SK-N-SH (cell line): ENCODE measurements at regions not wholly inside any gene's neighbourhood (a gene's known extent, or its start where the extent isn't known, plus 50 kb on each side); places are given as distances from the start of the nearest gene placed in this dataset.

Experiments
- CTCF ChIA-PET: fragments of 300-600, 350-600 bp; formaldehyde crosslinking; extraction: SDS; loops from one replicate; lab custom pipeline; 2021; lab: Yijun Ruan, JAX
- POLR2A ChIA-PET: fragments of 350-600 bp; sonication (Branson Sonifier 250); formaldehyde crosslinking; extraction: SDS; loops from one replicate; lab custom pipeline; 2020; ENCODE audit warnings: antibody characterized with exemption, inconsistent platforms; lab: Yijun Ruan, JAX
- DNase-seq: peaks from one replicate; pipeline ENCODE4 v3.0.0; 2012
- H2AFZ ChIP-seq: fragments of 200-600 bp; sonication (generic); 2 replicates; pipeline ENCODE4 v1.8.1; 2016; ENCODE audit warnings: antibody characterized with exemption, mild to moderate bottlenecking, low read depth
- H3F3A ChIP-seq: fragments of 200-600 bp; sonication (generic); replicated peaks from 2 replicates; pipeline ENCODE3; 2016; ENCODE audit warnings: antibody characterized with exemption, mild to moderate bottlenecking; ENCODE audit not compliant: insufficient read depth
- H3K27ac ChIP-seq, 2 experiments: fragments of 200-500 bp in 1 of 2; fragments of 200-600 bp in 1 of 2; sonication (Bioruptor generic) in 1 of 2; sonication (generic), shearing (Covaris generic) in 1 of 2; 2 replicates each; pipeline versions ENCODE4 v1.5.1 to v1.6.1; 2014 to 2016; ENCODE audit warnings: low read depth in 2 of 2, inconsistent platforms in 1 of 2, low read length in 1 of 2, mild to moderate bottlenecking in 1 of 2, mixed read lengths in 1 of 2
- H3K27me3 ChIP-seq: fragments of 200-600 bp; sonication (generic), shearing (Covaris generic); 2 replicates; pipeline ENCODE4 v1.6.1; 2016; ENCODE audit warnings: mixed run types; ENCODE audit not compliant: insufficient read depth
- H3K36me3 ChIP-seq, 2 experiments: fragments of 200-500 bp in 1 of 2; fragments of 200-600 bp in 1 of 2; sonication (Bioruptor generic) in 1 of 2; sonication (generic) in 1 of 2; replicated peaks in 1 of 2; 2 replicates each; pipeline versions ENCODE3 to v1.5.1; 2014 to 2016; ENCODE audit warnings: low read length in 1 of 2, mild to moderate bottlenecking in 1 of 2; ENCODE audit not compliant: insufficient read depth in 2 of 2, control insufficient read depth in 1 of 2
- H3K4me1 ChIP-seq, 2 experiments: fragments of 200-500 bp in 1 of 2; fragments of 200-600 bp in 1 of 2; sonication (Bioruptor generic) in 1 of 2; sonication (generic), shearing (Covaris generic) in 1 of 2; 2 replicates each; pipeline versions ENCODE4 v1.5.1 to v1.6.1; 2014 to 2016; ENCODE audit warnings: low read depth in 1 of 2, low read length in 1 of 2, mixed run types in 1 of 2; ENCODE audit not compliant: insufficient read depth in 2 of 2, control insufficient read depth in 1 of 2
- H3K4me2 ChIP-seq: fragments of 200-600 bp; sonication (generic), shearing (Covaris generic); 2 replicates; pipeline ENCODE4 v1.6.1; 2017; ENCODE audit warnings: mixed run types
- H3K4me3 ChIP-seq, 2 experiments: fragments of 200-500 bp in 1 of 2; fragments of 200-600 bp in 1 of 2; sonication (Bioruptor generic) in 1 of 2; sonication (generic), shearing (Covaris generic) in 1 of 2; 2 replicates each; pipeline versions ENCODE4 v1.5.1 to v1.8.1; 2014 to 2016; ENCODE audit warnings: low read depth in 2 of 2, inconsistent platforms in 1 of 2, low read length in 1 of 2, mild to moderate bottlenecking in 1 of 2, mixed read lengths in 1 of 2, moderate library complexity in 1 of 2
- H3K79me2 ChIP-seq: fragments of 200-600 bp; sonication (generic); 2 replicates; pipeline ENCODE4 v1.8.1; 2017; ENCODE audit warnings: mild to moderate bottlenecking; ENCODE audit not compliant: insufficient read depth
- H3K9ac ChIP-seq: fragments of 200-600 bp; sonication (generic); 2 replicates; pipeline ENCODE4 v1.6.1; 2017; ENCODE audit warnings: mixed run types
- H3K9me2 ChIP-seq: fragments of 200-600 bp; sonication (generic); 2 replicates; pipeline ENCODE4 v1.6.1; 2017; ENCODE audit warnings: mixed run types
- H3K9me3 ChIP-seq: fragments of 200-600 bp; sonication (generic); 2 replicates; pipeline ENCODE4 v1.6.1; 2017; ENCODE audit warnings: mixed run types, mild to moderate bottlenecking, moderate library complexity
- H4K20me1 ChIP-seq: fragments of 200-600 bp; sonication (generic); 2 replicates; pipeline ENCODE4 v1.6.1; 2017; ENCODE audit warnings: mild to moderate bottlenecking, mixed run types; ENCODE audit not compliant: insufficient read depth
- CHD2 ChIP-seq: fragments of 150-350 bp; IDR thresholded peaks from 2 replicates; pipeline ENCODE4 v1.6.1; 2018; ENCODE audit warnings: low read length; ENCODE audit not compliant: partially characterized antibody
- EZH2phosphoT487 ChIP-seq: fragments of 200-600 bp; sonication (generic); IDR thresholded peaks from 2 replicates; pipeline ENCODE4 v1.6.1; 2017; ENCODE audit warnings: low read depth, mixed run types, mild to moderate bottlenecking, antibody characterized with exemption, moderate library complexity, borderline replicate concordance
- FOSL2 ChIP-seq: IDR thresholded peaks from 2 replicates; pipeline ENCODE4 v1.4.0; 2012; ENCODE audit warnings: low read depth, mild to moderate bottlenecking, moderate library complexity, borderline replicate concordance
- GABPA ChIP-seq: IDR thresholded peaks from 2 replicates; pipeline ENCODE4 v1.4.0; 2012; ENCODE audit warnings: low read depth, mild to moderate bottlenecking
- MXI1 ChIP-seq: IDR thresholded peaks from 2 replicates; pipeline ENCODE4 v1.6.1; 2012; ENCODE audit warnings: mild to moderate bottlenecking, low read depth, low read length, improper control_type of control experiment
- NFIC ChIP-seq: IDR thresholded peaks from 2 replicates; pipeline ENCODE4 v1.4.0; 2012; ENCODE audit warnings: borderline replicate concordance
- RAD21 ChIP-seq: IDR thresholded peaks from 2 replicates; pipeline ENCODE4 v1.6.1; 2012; ENCODE audit warnings: mild to moderate bottlenecking, low read length
- SIN3A ChIP-seq: IDR thresholded peaks from 2 replicates; pipeline ENCODE4 v1.6.1; 2012; ENCODE audit warnings: low read depth, mild to moderate bottlenecking, low read length, moderate library complexity, borderline replicate concordance
- SMC3 ChIP-seq: IDR thresholded peaks from 2 replicates; pipeline ENCODE4 v1.6.1; 2012; ENCODE audit warnings: low read depth, low read length, improper control_type of control experiment
- TAF1 ChIP-seq: IDR thresholded peaks from 2 replicates; pipeline ENCODE4 v1.6.1; 2012; ENCODE audit warnings: low read depth, mild to moderate bottlenecking, low read length, moderate library complexity, borderline replicate concordance
- TCF12 ChIP-seq: IDR thresholded peaks from 2 replicates; pipeline ENCODE4 v1.4.0; 2012
- USF1 ChIP-seq: IDR thresholded peaks from 2 replicates; pipeline ENCODE4 v1.4.0; 2012; ENCODE audit warnings: low read depth, borderline replicate concordance
- ZBTB33 ChIP-seq: IDR thresholded peaks from 2 replicates; pipeline ENCODE4 v1.4.0; 2012; ENCODE audit warnings: low read depth, borderline replicate concordance
- WGBS: methylation state at CpG from one replicate; pipeline ENCODE4 v1.1.6; 2017; ENCODE audit warnings: low lambda C conversion rate; 5-methylcytosine and 5-hydroxymethylcytosine counted together
- TF ChIP-seq, protein P1 (sequence below): IDR thresholded peaks from 2 replicates; pipeline ENCODE4 v1.4.0; 2012; ENCODE audit warnings: low read depth
- TF ChIP-seq, protein P2 (sequence below): IDR thresholded peaks from 2 replicates; pipeline ENCODE4 v1.6.1; 2012; ENCODE audit warnings: mild to moderate bottlenecking, low read depth, low read length, moderate library complexity
- TF ChIP-seq, protein P3 (sequence below): fragments of 150-350 bp; IDR thresholded peaks from 2 replicates; pipeline ENCODE4 v1.6.1; 2016; ENCODE audit warnings: mild to moderate bottlenecking, low read depth, low read length

GRCh38 chr3:41080141-41080540 lies 119.2 kb upstream of the CTNNB1 start:
- Histone ChIP-seq H3K9me2 (no peaks in the 10 kb centered on the region), H3K27me3 (no peaks in the 10 kb centered on the region), H2AFZ (no peak overlapping the region), H4K20me1 (no peaks in the 10 kb centered on the region), H3K4me2 (no peak overlapping the region), H3F3A (no peaks in the 10 kb centered on the region), H3K27ac (no peak overlapping the region), H3K36me3 (no peaks in the 10 kb centered on the region), H3K4me1 (peaks cover 0 to 9% of the 10 kb centered on the region in 2 experiments; a peak in 1 of 4 replicates), H3K79me2 (no peaks in the 10 kb centered on the region), H3K9ac (no peak overlapping the region), H3K4me3 (no peak overlapping the region), H3K9me3 (no peaks in the 10 kb centered on the region)
- TF ChIP-seq ZBTB33 (no peak), USF1 (no peak), NFIC (no peak), FOSL2 (no peak), RAD21 (no peak)
- TF ChIP-seq, protein P1, sequence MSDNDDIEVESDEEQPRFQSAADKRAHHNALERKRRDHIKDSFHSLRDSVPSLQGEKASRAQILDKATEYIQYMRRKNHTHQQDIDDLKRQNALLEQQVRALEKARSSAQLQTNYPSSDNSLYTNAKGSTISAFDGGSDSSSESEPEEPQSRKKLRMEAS, result no peak
- POLR2A ChIA-PET, result no interaction called here
- CTCF ChIA-PET, result no interaction called here
- no peak for DNase-seq
- WGBS, result 41% methylated on average over 4 of the region's 4 CpGs

- H3F3A ChIP-seq, result no peaks in the 10 kb centered on the region
- CTCF ChIA-PET, result interaction anchor here (0.6 kb wide), 1 partner anchor 67 kb away, joined by 3 read pairs; no protein-coding TSS in a partner anchor
- H3K4me2 ChIP-seq, result no peak overlapping the region
Observed at GRCh38 chr3:41088882-41089281, 110.4 kb upstream of the CTNNB1 start.

More at GRCh38 chr3:41088882-41089281, 110.4 kb upstream of the CTNNB1 start:
- no peak overlapping the region for H2AFZ ChIP-seq
- H3K79me2 ChIP-seq, result no peaks in the 10 kb centered on the region
- H3K36me3 ChIP-seq, result no peaks in the 10 kb centered on the region
- no peak overlapping the region for H3K9ac ChIP-seq
- TF ChIP-seq MXI1 (no peak), SIN3A (no peak), ZBTB33 (no peak), TAF1 (no peak), CHD2 (no peak), USF1 (no peak), TCF12 (no peak), SMC3 (no peak), EZH2phosphoT487 (no peak), GABPA (no peak)
- TF ChIP-seq, protein P2, sequence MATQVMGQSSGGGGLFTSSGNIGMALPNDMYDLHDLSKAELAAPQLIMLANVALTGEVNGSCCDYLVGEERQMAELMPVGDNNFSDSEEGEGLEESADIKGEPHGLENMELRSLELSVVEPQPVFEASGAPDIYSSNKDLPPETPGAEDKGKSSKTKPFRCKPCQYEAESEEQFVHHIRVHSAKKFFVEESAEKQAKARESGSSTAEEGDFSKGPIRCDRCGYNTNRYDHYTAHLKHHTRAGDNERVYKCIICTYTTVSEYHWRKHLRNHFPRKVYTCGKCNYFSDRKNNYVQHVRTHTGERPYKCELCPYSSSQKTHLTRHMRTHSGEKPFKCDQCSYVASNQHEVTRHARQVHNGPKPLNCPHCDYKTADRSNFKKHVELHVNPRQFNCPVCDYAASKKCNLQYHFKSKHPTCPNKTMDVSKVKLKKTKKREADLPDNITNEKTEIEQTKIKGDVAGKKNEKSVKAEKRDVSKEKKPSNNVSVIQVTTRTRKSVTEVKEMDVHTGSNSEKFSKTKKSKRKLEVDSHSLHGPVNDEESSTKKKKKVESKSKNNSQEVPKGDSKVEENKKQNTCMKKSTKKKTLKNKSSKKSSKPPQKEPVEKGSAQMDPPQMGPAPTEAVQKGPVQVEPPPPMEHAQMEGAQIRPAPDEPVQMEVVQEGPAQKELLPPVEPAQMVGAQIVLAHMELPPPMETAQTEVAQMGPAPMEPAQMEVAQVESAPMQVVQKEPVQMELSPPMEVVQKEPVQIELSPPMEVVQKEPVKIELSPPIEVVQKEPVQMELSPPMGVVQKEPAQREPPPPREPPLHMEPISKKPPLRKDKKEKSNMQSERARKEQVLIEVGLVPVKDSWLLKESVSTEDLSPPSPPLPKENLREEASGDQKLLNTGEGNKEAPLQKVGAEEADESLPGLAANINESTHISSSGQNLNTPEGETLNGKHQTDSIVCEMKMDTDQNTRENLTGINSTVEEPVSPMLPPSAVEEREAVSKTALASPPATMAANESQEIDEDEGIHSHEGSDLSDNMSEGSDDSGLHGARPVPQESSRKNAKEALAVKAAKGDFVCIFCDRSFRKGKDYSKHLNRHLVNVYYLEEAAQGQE, result no peak
- TF ChIP-seq, protein P3, sequence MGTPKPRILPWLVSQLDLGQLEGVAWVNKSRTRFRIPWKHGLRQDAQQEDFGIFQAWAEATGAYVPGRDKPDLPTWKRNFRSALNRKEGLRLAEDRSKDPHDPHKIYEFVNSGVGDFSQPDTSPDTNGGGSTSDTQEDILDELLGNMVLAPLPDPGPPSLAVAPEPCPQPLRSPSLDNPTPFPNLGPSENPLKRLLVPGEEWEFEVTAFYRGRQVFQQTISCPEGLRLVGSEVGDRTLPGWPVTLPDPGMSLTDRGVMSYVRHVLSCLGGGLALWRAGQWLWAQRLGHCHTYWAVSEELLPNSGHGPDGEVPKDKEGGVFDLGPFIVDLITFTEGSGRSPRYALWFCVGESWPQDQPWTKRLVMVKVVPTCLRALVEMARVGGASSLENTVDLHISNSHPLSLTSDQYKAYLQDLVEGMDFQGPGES, result no peak
- H3K27ac ChIP-seq, result no peak overlapping the region
- H4K20me1 ChIP-seq, result no peaks in the 10 kb centered on the region
- DNase-seq, result no peak
- WGBS, result 0% methylated on average over 1 of the region's 1 CpG
- H3K27me3 ChIP-seq, result no peaks in the 10 kb centered on the region
- H3K9me3 ChIP-seq, result no peaks in the 10 kb centered on the region
- POLR2A ChIA-PET, result no interaction called here
- no peaks in the 10 kb centered on the region for H3K4me1 ChIP-seq
- H3K4me3 ChIP-seq, result no peak overlapping the region
- no peaks in the 10 kb centered on the region for H3K9me2 ChIP-seq
